Neural cell (in vitro differentiated cells): ENCODE measurements at regions not wholly inside any gene's neighbourhood (a gene's known extent, or its start where the extent isn't known, plus 50 kb on each side); places are given as distances from the start of the nearest gene placed in this dataset.

Source experiments
- EZH2 ChIP-seq: fragments of 200-600, 300-800 bp; shearing (Covaris generic), sonication (generic); IDR thresholded peaks from 2 replicates; pipeline ENCODE4 v1.6.1; 2014; ENCODE audit warnings: antibody characterized with exemption, low read length, borderline replicate concordance, mild to moderate bottlenecking; ENCODE audit not compliant: insufficient read depth, poor library complexity, severe bottlenecking
- TF ChIP-seq, protein P1 (sequence below): fragments of 450-650 bp; IDR thresholded peaks from 2 replicates; pipeline ENCODE4 v1.5.1; 2014; ENCODE audit warnings: antibody characterized with exemption, mild to moderate bottlenecking, moderate library complexity; ENCODE audit not compliant: poor library complexity, severe bottlenecking

GRCh38 chr3:188042466-188042865 is 111.5 kb upstream of the LPP start:
- TF ChIP-seq, protein P1, sequence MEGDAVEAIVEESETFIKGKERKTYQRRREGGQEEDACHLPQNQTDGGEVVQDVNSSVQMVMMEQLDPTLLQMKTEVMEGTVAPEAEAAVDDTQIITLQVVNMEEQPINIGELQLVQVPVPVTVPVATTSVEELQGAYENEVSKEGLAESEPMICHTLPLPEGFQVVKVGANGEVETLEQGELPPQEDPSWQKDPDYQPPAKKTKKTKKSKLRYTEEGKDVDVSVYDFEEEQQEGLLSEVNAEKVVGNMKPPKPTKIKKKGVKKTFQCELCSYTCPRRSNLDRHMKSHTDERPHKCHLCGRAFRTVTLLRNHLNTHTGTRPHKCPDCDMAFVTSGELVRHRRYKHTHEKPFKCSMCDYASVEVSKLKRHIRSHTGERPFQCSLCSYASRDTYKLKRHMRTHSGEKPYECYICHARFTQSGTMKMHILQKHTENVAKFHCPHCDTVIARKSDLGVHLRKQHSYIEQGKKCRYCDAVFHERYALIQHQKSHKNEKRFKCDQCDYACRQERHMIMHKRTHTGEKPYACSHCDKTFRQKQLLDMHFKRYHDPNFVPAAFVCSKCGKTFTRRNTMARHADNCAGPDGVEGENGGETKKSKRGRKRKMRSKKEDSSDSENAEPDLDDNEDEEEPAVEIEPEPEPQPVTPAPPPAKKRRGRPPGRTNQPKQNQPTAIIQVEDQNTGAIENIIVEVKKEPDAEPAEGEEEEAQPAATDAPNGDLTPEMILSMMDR, result no peak
- no peak for TF ChIP-seq EZH2
